Breast epithelium (tissue), 4 donors: ENCODE measurements at regions not wholly inside any gene's neighbourhood (a gene's known extent, or its start where the extent isn't known, plus 50 kb on each side); places are given as distances from the start of the nearest gene placed in this dataset.

Experiments used
- DNase-seq, 2 donors: peaks; one replicate each; pipeline ENCODE4 v3.0.0-alpha.2; 2019; ENCODE audit warnings: low spot score in 2 of 2
- H3K27ac ChIP-seq, 2 donors: fragments of 200-600 bp; sonication (generic) in 1 of 2; one replicate each; pipeline ENCODE4 v1.5.1; 2016 to 2019; ENCODE audit warnings: mild to moderate bottlenecking in 1 of 2
- H3K27me3 ChIP-seq, 2 donors: fragments of 200-600 bp; sonication (generic) in 1 of 2; one replicate each; pipeline versions ENCODE4 v1.5.1 to v1.6.0; 2017 to 2019; ENCODE audit warnings: control low read depth in 1 of 2, mild to moderate bottlenecking in 1 of 2
- H3K36me3 ChIP-seq: fragments of 200-600 bp; one replicate; pipeline ENCODE4 v1.5.1; 2019
- H3K4me1 ChIP-seq, 2 donors: fragments of 200-600 bp; sonication (generic); one replicate each; pipeline ENCODE4 v1.5.1; 2016 to 2019; ENCODE audit warnings: control low read depth in 1 of 2
- H3K4me3 ChIP-seq, 3 donors: fragments of 200-600 bp; sonication (generic); 1 replicate in 2 of 3; 2 replicates in 1 of 3; pipeline ENCODE4 v1.5.1; 2016 to 2019; ENCODE audit warnings: mild to moderate bottlenecking in 3 of 3, moderate library complexity in 2 of 3
- H3K9me3 ChIP-seq, 2 donors: fragments of 200-600 bp; sonication (generic) in 1 of 2; one replicate each; pipeline ENCODE4 v1.5.1; 2016 to 2019; ENCODE audit warnings: control low read depth in 1 of 2
- POLR2A ChIP-seq: fragments of 450-650 bp; IDR thresholded peaks from one replicate; pipeline ENCODE4 v1.6.1; 2016; ENCODE audit warnings: antibody characterized with exemption, mild to moderate bottlenecking, moderate library complexity
- POLR2AphosphoS5 ChIP-seq, 3 donors: sonication (generic); formaldehyde crosslinking; IDR thresholded peaks; one replicate each; pipeline ENCODE4 v1.6.1; 2017; ENCODE audit warnings: antibody characterized with exemption in 3 of 3
- intact Hi-C: fragments of 100-400 bp; cut with DNase I; formaldehyde crosslinking; loops from one replicate; pipeline ENCODE4 v1.15.1; 2023; ENCODE audit warnings: low total_unique reads
- TF ChIP-seq, protein P1 (sequence below), 3 donors: fragments of 450-650 bp; IDR thresholded peaks; one replicate each; pipeline ENCODE4 v1.5.1; 2016 to 2017; ENCODE audit warnings: antibody characterized with exemption in 3 of 3, mild to moderate bottlenecking in 3 of 3, moderate library complexity in 3 of 3

DNA sequence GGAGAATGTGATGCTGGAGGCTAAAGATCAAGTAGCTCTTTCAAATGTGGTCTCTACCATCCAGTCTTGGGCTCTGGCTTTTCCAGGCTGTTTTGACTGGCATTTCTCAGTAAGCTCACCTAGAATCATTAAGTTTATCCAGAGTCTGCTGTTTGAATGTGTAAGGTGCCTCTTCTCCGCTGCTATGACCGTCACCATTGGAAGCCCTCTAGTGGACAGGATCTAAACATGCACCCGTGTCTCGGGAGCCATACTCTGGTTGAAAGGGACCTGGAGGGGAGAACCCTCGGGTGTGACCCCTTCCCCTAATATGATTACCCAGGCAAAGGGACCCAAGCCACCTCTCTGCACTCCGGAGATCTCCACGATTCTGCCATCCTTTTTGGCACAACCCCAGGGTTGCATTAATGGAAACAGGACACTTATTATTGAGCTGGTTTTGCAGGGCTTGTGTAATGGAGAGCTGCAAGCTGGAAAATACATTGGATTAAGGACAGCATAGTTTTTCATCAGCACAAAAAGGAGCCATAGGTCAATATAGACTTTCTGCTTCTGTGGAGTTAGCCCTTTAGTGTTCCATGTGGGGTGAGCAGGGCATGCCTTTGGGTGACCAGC, 191.0 kb upstream of the LARGE1 start:
- Histone ChIP-seq H3K4me1 (no peaks in the 10 kb centered on the region), H3K9me3 (no peaks in the 10 kb centered on the region), H3K36me3 (no peaks in the 10 kb centered on the region), H3K27ac (no peak overlapping the region), H3K27me3 (no peaks in the 10 kb centered on the region), H3K4me3 (no peak overlapping the region)
- TF ChIP-seq, protein P1, sequence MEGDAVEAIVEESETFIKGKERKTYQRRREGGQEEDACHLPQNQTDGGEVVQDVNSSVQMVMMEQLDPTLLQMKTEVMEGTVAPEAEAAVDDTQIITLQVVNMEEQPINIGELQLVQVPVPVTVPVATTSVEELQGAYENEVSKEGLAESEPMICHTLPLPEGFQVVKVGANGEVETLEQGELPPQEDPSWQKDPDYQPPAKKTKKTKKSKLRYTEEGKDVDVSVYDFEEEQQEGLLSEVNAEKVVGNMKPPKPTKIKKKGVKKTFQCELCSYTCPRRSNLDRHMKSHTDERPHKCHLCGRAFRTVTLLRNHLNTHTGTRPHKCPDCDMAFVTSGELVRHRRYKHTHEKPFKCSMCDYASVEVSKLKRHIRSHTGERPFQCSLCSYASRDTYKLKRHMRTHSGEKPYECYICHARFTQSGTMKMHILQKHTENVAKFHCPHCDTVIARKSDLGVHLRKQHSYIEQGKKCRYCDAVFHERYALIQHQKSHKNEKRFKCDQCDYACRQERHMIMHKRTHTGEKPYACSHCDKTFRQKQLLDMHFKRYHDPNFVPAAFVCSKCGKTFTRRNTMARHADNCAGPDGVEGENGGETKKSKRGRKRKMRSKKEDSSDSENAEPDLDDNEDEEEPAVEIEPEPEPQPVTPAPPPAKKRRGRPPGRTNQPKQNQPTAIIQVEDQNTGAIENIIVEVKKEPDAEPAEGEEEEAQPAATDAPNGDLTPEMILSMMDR (IDR thresholded peaks at IDR 0.05): peak in 2 of 3 donors; percentile 35 to 58
- TF ChIP-seq POLR2AphosphoS5 (IDR thresholded peaks at IDR 0.05): no peak
- no peak for TF ChIP-seq POLR2A
- DNase-seq: no peak
- intact Hi-C loops: no loop called here

DNA sequence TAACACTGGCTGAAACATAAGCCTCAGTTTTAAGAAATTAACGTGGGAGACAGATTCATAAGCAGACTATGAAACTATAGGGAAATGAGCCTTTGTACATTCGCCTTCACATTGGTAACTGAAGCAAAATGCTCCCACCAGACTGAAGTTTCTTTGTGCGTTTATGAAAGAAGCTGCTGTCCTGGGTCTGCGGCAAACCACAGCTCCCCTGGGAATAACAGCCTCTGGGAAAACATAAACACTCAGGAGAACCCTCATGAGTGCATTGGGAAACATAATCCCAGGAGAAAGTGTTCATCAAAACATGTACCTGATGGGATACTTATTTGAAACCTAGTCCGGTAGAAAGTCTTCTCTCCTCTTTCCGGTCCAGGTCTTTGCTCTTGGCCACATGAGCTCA, 193.1 kb upstream of the LARGE1 start:
- no peak overlapping the region for H3K4me3 ChIP-seq
- H3K9me3 ChIP-seq: no peaks in the 10 kb centered on the region
- H3K27me3 ChIP-seq: no peaks in the 10 kb centered on the region
- H3K4me1 ChIP-seq: no peaks in the 10 kb centered on the region
- intact Hi-C loops: no loop called here
- no peak overlapping the region for H3K27ac ChIP-seq
- H3K36me3 ChIP-seq: no peaks in the 10 kb centered on the region
- no peak for DNase-seq
- TF ChIP-seq, protein P1 (IDR thresholded peaks at IDR 0.05): no peak
- no peak for TF ChIP-seq POLR2A
- no peak for TF ChIP-seq POLR2AphosphoS5 (IDR thresholded peaks at IDR 0.05)

DNA sequence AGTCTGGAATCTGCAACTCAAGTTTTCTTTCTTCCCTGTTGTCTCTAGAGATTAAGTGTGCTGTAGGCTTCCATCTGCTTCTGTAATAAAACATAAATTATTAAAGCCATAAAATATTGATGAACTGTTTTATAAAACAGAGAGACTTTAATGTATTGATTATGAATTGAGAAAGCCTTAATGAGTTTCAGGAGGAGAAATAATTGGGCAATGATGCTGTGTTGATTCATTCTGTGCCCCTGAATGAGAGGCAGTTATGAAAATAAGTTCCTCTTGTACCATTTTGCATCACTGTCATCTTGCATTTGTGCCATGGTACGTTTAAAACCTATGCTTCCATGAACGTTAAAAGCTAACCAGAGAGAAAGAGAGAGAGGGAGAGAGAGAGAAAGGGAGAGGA, 194.1 kb upstream of the LARGE1 start:
- Histone ChIP-seq H3K27me3 (no peaks in the 10 kb centered on the region), H3K9me3 (no peaks in the 10 kb centered on the region), H3K36me3 (no peaks in the 10 kb centered on the region), H3K4me3 (no peak overlapping the region), H3K27ac (no peak overlapping the region), H3K4me1 (no peaks in the 10 kb centered on the region)
- TF ChIP-seq, protein P1 (IDR thresholded peaks at IDR 0.05): no peak
- TF ChIP-seq POLR2A (no peak), POLR2AphosphoS5 (IDR thresholded peaks at IDR 0.05) (no peak)
- no peak for DNase-seq
- intact Hi-C loops: no loop called here

DNA sequence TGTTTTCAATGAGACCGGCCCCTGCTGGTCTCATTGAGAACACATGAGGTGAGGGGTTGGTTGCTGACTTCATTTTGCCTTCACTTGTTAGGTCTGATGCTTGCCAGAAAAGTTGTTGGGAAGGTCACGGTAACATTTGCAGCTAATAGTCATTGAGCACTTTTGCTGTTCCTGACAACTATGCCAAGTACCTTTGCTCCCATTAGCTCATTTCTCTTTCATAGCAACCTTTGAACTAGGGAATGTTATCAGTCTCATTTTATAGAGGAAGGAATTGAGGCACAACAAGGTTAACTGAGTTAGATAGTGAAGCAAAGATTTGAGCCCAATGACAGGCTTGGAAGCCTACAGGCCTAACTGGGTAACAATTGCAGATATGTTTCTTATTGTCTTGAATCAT, 195.4 kb upstream of the LARGE1 start:
- no peaks in the 10 kb centered on the region for H3K4me1 ChIP-seq
- TF ChIP-seq, protein P1 (IDR thresholded peaks at IDR 0.05): no peak
- TF ChIP-seq POLR2AphosphoS5 (IDR thresholded peaks at IDR 0.05) (no peak), POLR2A (no peak)
- H3K36me3 ChIP-seq: no peaks in the 10 kb centered on the region
- H3K9me3 ChIP-seq: no peaks in the 10 kb centered on the region
- no peak for DNase-seq
- H3K4me3 ChIP-seq: no peak overlapping the region
- intact Hi-C loops: no loop called here
- H3K27ac ChIP-seq: no peak overlapping the region
- H3K27me3 ChIP-seq: no peaks in the 10 kb centered on the region

DNA sequence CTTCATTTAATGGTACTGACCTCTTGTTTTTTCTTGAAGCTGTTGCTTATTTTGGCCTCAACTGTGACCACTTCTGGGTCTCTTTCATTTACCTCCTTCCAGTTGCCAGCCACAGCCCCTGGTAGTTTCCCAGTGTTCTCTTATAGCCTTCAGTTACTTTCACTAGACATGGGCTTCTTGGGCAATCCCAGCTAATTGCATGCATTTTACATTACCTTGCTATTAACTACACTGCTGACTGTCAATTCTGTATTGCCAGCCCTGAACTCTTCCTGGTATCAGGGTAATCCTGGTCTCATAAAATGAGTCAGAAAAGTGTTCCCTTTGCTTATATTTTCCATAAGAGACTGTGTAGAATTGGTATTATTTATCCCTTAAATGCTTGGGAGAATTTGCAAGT, 195.8 kb upstream of the LARGE1 start:
- no peak for DNase-seq
- no peaks in the 10 kb centered on the region for H3K9me3 ChIP-seq
- no peak for TF ChIP-seq POLR2A
- no peak for TF ChIP-seq POLR2AphosphoS5 (IDR thresholded peaks at IDR 0.05)
- no peaks in the 10 kb centered on the region for H3K36me3 ChIP-seq
- no peak overlapping the region for H3K27ac ChIP-seq
- H3K27me3 ChIP-seq: no peaks in the 10 kb centered on the region
- no peaks in the 10 kb centered on the region for H3K4me1 ChIP-seq
- intact Hi-C loops: no loop called here
- H3K4me3 ChIP-seq: no peak overlapping the region

DNA sequence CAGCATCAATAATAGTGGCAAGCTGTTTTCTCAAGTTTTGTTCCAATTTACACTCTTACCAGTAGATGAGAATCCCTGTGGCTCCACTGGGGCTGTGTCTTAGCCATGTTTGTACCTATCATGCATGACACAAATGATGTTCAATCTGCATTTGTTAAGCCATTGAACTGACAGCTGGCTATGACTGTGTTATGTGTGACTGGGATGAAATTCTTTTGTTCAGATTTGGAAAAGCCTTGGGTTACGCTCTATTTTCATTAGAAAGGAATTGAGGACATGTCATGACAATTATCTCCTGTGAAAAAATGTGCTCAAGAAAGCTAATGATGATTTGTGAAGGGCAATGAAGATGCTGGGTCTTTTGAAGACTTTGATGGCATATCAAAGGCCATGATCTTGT, 201.8 kb upstream of the LARGE1 start:
- no peak overlapping the region for H3K27ac ChIP-seq
- no peak for DNase-seq
- H3K9me3 ChIP-seq: no peaks in the 10 kb centered on the region
- no peaks in the 10 kb centered on the region for H3K27me3 ChIP-seq
- no peaks in the 10 kb centered on the region for H3K4me1 ChIP-seq
- intact Hi-C loops: no loop called here
- no peaks in the 10 kb centered on the region for H3K36me3 ChIP-seq
- TF ChIP-seq POLR2AphosphoS5 (IDR thresholded peaks at IDR 0.05) (no peak), POLR2A (no peak)
- TF ChIP-seq, protein P1 (IDR thresholded peaks at IDR 0.05): no peak
- H3K4me3 ChIP-seq: no peak overlapping the region
